ENCODE measurements at regions not wholly inside any gene's neighbourhood (a gene's known extent, or its start where the extent isn't known, plus 50 kb on each side); places are given as distances from the start of the nearest gene placed in this dataset.
A peak's percentile ranks its signal among the peaks of the same experiment; 100 is the strongest.

- Histone ChIP-seq H3K79me2 (ENCODE audit: low read length) (peaks cover 99% of the 10 kb centered on the region), H4K20me1 (ENCODE audit: insufficient read depth, low read length) (peaks cover 79% of the 10 kb centered on the region), H3K4me3 (ENCODE audit: low read length) (peak overlapping the region; percentile 60), H3K4me1 (ENCODE audit: low read length) (peaks cover 71% of the 10 kb centered on the region), H3K27ac (ENCODE audit: low read length) (peak overlapping the region; percentile 99), H3K9ac (ENCODE audit: low read length) (peak overlapping the region; percentile 67), H3K27me3 (ENCODE audit: low read depth, low read length) (no peaks in the 10 kb centered on the region), H3K36me3 (replicated peaks; ENCODE audit: low read depth, low read length) (peaks cover 71% of the 10 kb centered on the region), H2AFZ (ENCODE audit: low read depth, low read length) (no peak overlapping the region), H3K9me3 (ENCODE audit: insufficient read depth, low read length) (no peaks in the 10 kb centered on the region), H3K4me2 (ENCODE audit: low read length) (peak overlapping the region; percentile 80)
- TF ChIP-seq EZH2phosphoT487 (IDR thresholded peaks at IDR 0.05; ENCODE audit: low read depth) = no peak
- TF ChIP-seq, protein P1, sequence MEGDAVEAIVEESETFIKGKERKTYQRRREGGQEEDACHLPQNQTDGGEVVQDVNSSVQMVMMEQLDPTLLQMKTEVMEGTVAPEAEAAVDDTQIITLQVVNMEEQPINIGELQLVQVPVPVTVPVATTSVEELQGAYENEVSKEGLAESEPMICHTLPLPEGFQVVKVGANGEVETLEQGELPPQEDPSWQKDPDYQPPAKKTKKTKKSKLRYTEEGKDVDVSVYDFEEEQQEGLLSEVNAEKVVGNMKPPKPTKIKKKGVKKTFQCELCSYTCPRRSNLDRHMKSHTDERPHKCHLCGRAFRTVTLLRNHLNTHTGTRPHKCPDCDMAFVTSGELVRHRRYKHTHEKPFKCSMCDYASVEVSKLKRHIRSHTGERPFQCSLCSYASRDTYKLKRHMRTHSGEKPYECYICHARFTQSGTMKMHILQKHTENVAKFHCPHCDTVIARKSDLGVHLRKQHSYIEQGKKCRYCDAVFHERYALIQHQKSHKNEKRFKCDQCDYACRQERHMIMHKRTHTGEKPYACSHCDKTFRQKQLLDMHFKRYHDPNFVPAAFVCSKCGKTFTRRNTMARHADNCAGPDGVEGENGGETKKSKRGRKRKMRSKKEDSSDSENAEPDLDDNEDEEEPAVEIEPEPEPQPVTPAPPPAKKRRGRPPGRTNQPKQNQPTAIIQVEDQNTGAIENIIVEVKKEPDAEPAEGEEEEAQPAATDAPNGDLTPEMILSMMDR (IDR thresholded peaks at IDR 0.05; ENCODE audit: low read depth, low read length) = no peak
Measured at GRCh38 chr7:22662036-22662435, 65.0 kb upstream of the IL6 start.

DNA sequence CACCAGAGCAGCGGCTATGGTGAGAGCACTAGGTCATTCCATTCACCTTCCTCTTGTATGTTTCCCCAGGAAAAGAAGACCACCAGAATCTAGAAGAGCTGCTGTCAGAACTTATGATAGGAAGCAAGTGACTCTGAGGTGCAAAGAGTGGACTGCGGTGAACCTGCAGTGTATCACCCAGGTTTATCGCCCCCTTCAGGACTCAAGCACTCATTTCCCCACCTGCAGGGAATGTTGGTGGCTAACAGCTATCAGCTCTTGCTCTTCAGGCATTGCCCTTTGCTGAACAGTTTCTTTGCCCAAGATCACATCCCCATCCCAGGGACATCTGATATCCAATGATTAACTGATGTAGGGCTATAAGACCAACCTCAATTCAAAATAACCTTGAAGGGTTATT lies 66.3 kb upstream of the IL6 start:
- H3K79me2 ChIP-seq (ENCODE audit: low read length) = peaks cover 99% of the 10 kb centered on the region
- H3K27ac ChIP-seq (ENCODE audit: low read length) = peak overlapping the region; percentile 99; the same call in 1 of the 2 replicates
- H3K4me2 ChIP-seq (ENCODE audit: low read length) = peak overlapping the region; percentile 80
- H3K4me1 ChIP-seq (ENCODE audit: low read length) = peaks cover 71% of the 10 kb centered on the region
- 0 out of 2 replicates have a peak overlapping the region, but pooled peaks have one; percentile 57 for H3K9ac ChIP-seq (ENCODE audit: low read length)
- H3K27me3 ChIP-seq (ENCODE audit: low read depth, low read length) = no peaks in the 10 kb centered on the region
- H2AFZ ChIP-seq (ENCODE audit: low read depth, low read length) = no peak overlapping the region
- H3K4me3 ChIP-seq (ENCODE audit: low read length) = peak overlapping the region; percentile 60; the same call in 1 of the 2 replicates
- peaks cover 68% of the 10 kb centered on the region for H3K36me3 ChIP-seq (replicated peaks; ENCODE audit: low read depth, low read length)
- peaks cover 77% of the 10 kb centered on the region for H4K20me1 ChIP-seq (ENCODE audit: insufficient read depth, low read length)
- no peaks in the 10 kb centered on the region for H3K9me3 ChIP-seq (ENCODE audit: insufficient read depth, low read length)
- TF ChIP-seq EZH2phosphoT487 (IDR thresholded peaks at IDR 0.05; ENCODE audit: low read depth) = no peak
- TF ChIP-seq, protein P1 (IDR thresholded peaks at IDR 0.05; ENCODE audit: low read depth, low read length) = peak; percentile 44

DNA sequence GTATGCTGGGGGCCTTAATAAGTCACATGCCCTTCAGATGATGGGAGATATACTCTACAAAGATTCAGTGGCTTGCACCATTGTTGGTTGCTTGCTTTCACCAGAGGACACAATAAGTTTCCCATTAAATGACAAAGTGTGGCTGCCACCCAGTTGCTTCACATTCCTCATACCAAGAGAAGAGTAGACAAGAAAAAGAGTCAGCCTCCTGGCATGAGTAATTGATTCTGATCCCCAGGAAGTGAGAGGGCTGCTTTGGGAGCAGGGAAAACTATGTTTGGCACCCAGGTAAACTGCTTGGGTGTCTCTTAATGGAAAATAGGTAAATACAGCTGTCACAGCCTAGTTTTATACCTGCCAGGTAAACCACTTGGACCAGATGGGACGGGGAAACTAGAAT lies 66.7 kb upstream of the IL6 start:
- H3K4me1 ChIP-seq (ENCODE audit: low read length) = peaks cover 71% of the 10 kb centered on the region
- H3K27ac ChIP-seq (ENCODE audit: low read length) = no peak overlapping the region
- H3K27me3 ChIP-seq (ENCODE audit: low read depth, low read length) = no peaks in the 10 kb centered on the region
- H3K9ac ChIP-seq (ENCODE audit: low read length) = no peak overlapping the region
- no peak overlapping the region for H2AFZ ChIP-seq (ENCODE audit: low read depth, low read length)
- TF ChIP-seq, protein P1 (IDR thresholded peaks at IDR 0.05; ENCODE audit: low read depth, low read length) = no peak
- no peak for TF ChIP-seq EZH2phosphoT487 (IDR thresholded peaks at IDR 0.05; ENCODE audit: low read depth)
- no peaks in the 10 kb centered on the region for H3K9me3 ChIP-seq (ENCODE audit: insufficient read depth, low read length)
- H3K36me3 ChIP-seq (replicated peaks; ENCODE audit: low read depth, low read length) = peaks cover 70% of the 10 kb centered on the region
- 0 out of 2 replicates have a peak overlapping the region, but pooled peaks have one; percentile 80 for H3K4me2 ChIP-seq (ENCODE audit: low read length)
- H4K20me1 ChIP-seq (ENCODE audit: insufficient read depth, low read length) = peaks cover 77% of the 10 kb centered on the region
- H3K79me2 ChIP-seq (ENCODE audit: low read length) = peaks cover 99% of the 10 kb centered on the region
- no peak overlapping the region for H3K4me3 ChIP-seq (ENCODE audit: low read length)

DNA sequence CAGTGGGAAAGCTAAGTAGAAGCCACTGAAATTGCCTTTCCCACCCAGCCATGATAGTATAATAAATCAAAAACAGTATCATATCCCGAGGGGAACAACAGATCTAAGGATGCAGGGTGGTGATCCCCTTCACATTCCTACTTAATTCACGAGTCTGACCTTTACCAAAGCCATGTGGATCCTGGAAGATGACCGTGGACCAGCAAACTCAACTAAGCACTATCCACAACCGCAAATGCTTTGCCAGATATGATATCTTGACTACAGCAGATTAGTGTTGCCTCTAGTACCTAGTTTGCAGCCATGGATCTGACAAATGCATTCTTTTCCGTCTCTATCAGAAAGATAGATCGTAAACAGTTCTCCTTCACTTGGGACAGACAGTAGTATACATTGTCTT lies 67.3 kb upstream of the IL6 start:
- H3K9ac ChIP-seq (ENCODE audit: low read length) = no peak overlapping the region
- H2AFZ ChIP-seq (ENCODE audit: low read depth, low read length) = no peak overlapping the region
- TF ChIP-seq, protein P1 (IDR thresholded peaks at IDR 0.05; ENCODE audit: low read depth, low read length) = no peak
- no peak for TF ChIP-seq EZH2phosphoT487 (IDR thresholded peaks at IDR 0.05; ENCODE audit: low read depth)
- H3K27me3 ChIP-seq (ENCODE audit: low read depth, low read length) = no peaks in the 10 kb centered on the region
- H3K36me3 ChIP-seq (replicated peaks; ENCODE audit: low read depth, low read length) = peaks cover 72% of the 10 kb centered on the region
- H3K79me2 ChIP-seq (ENCODE audit: low read length) = peaks cover 99% of the 10 kb centered on the region
- peaks cover 66% of the 10 kb centered on the region for H3K4me1 ChIP-seq (ENCODE audit: low read length)
- H3K9me3 ChIP-seq (ENCODE audit: insufficient read depth, low read length) = no peaks in the 10 kb centered on the region
- no peak overlapping the region for H3K4me3 ChIP-seq (ENCODE audit: low read length)
- no peak overlapping the region for H3K4me2 ChIP-seq (ENCODE audit: low read length)
- H3K27ac ChIP-seq (ENCODE audit: low read length) = no peak overlapping the region
- peaks cover 78% of the 10 kb centered on the region for H4K20me1 ChIP-seq (ENCODE audit: insufficient read depth, low read length)

Measured in OCI-LY3 (cell line).